ENCODE measurements at regions not wholly inside any gene's neighbourhood (a gene's known extent, or its start where the extent isn't known, plus 50 kb on each side); places are given as distances from the start of the nearest gene placed in this dataset.
"Not testable (repeated sequence)": the region's sequence is repeated elsewhere in the genome, so short reads cannot be mapped to it uniquely, and the experiment has no call there.

GRCh38 chr21:18550361-18550760 lies 146.8 kb upstream of the TMPRSS15 start:
- DNase-seq (ENCODE audit: low read depth, low spot score) = no peak

GRCh38 chr21:18553786-18554185 lies 150.2 kb upstream of the TMPRSS15 start:
- no peak for DNase-seq (ENCODE audit: low read depth, low spot score)

GRCh38 chr21:18567770-18568169 lies 164.2 kb upstream of the TMPRSS15 start:
- DNase-seq (ENCODE audit: low read depth, low spot score) = not testable (repeated sequence)

- no peak for DNase-seq (ENCODE audit: low read depth, low spot score)
Observed at GRCh38 chr21:18588001-18588662, 184.5 kb upstream of the TMPRSS15 start.

- DNase-seq (ENCODE audit: low read depth, low spot score) = no peak
Observed at GRCh38 chr21:18601146-18601545, 197.6 kb upstream of the TMPRSS15 start.

- no peak for DNase-seq (ENCODE audit: low read depth, low spot score)
Observed at GRCh38 chr21:18602711-18603110, 199.1 kb upstream of the TMPRSS15 start.

- no peak for DNase-seq (ENCODE audit: low read depth, low spot score)
Observed at GRCh38 chr21:18603261-18603660, 199.7 kb upstream of the TMPRSS15 start.

GRCh38 chr21:18603980-18604379 lies 200.4 kb upstream of the TMPRSS15 start:
- no peak for DNase-seq (ENCODE audit: low read depth, low spot score)

- DNase-seq (ENCODE audit: low read depth, low spot score) = no peak
Observed at GRCh38 chr21:18608226-18608625, 204.6 kb upstream of the TMPRSS15 start.

GRCh38 chr21:18614303-18614702 lies 210.7 kb upstream of the TMPRSS15 start:
- DNase-seq (ENCODE audit: low read depth, low spot score) = no peak

- no peak for DNase-seq (ENCODE audit: low read depth, low spot score)
Observed at GRCh38 chr21:18617291-18617690, 213.7 kb upstream of the TMPRSS15 start.

GRCh38 chr21:18620436-18620835 lies 216.9 kb upstream of the TMPRSS15 start:
- DNase-seq (ENCODE audit: low read depth, low spot score) = no peak

GRCh38 chr21:18622383-18622782 lies 218.8 kb upstream of the TMPRSS15 start:
- DNase-seq (ENCODE audit: low read depth, low spot score) = no peak

- no peak for DNase-seq (ENCODE audit: low read depth, low spot score)
Observed at GRCh38 chr21:18630446-18630845, 226.9 kb upstream of the TMPRSS15 start.

- no peak for DNase-seq (ENCODE audit: low read depth, low spot score)
Observed at GRCh38 chr21:18636897-18637296, 233.3 kb upstream of the TMPRSS15 start.

GRCh38 chr21:18646116-18646515 lies 242.5 kb upstream of the TMPRSS15 start:
- no peak for DNase-seq (ENCODE audit: low read depth, low spot score)

GRCh38 chr21:18655931-18656330 lies 252.3 kb upstream of the TMPRSS15 start:
- no peak for DNase-seq (ENCODE audit: low read depth, low spot score)

GRCh38 chr21:18661842-18662241 lies 258.3 kb upstream of the TMPRSS15 start:
- no peak for DNase-seq (ENCODE audit: low read depth, low spot score)

GRCh38 chr21:18663663-18664062 lies 260.1 kb upstream of the TMPRSS15 start:
- DNase-seq (ENCODE audit: low read depth, low spot score) = no peak

GRCh38 chr21:18666725-18667124 lies 263.1 kb upstream of the TMPRSS15 start:
- DNase-seq (ENCODE audit: low read depth, low spot score) = no peak

GRCh38 chr21:18673789-18674188 lies 270.2 kb upstream of the TMPRSS15 start:
- DNase-seq (ENCODE audit: low read depth, low spot score) = no peak

- DNase-seq (ENCODE audit: low read depth, low spot score) = no peak
Observed at GRCh38 chr21:18677632-18678031, 274.0 kb upstream of the TMPRSS15 start.

- DNase-seq (ENCODE audit: low read depth, low spot score) = no peak
Observed at GRCh38 chr21:18705971-18706370, 302.4 kb upstream of the TMPRSS15 start.

- DNase-seq (ENCODE audit: low read depth, low spot score) = no peak
Observed at GRCh38 chr21:18711662-18712061, 308.1 kb upstream of the TMPRSS15 start.
